Fibroblast of villous mesenchyme (primary cell): ENCODE measurements at regions not wholly inside any gene's neighbourhood (a gene's known extent, or its start where the extent isn't known, plus 50 kb on each side); places are given as distances from the start of the nearest gene placed in this dataset.

Source experiments
- DNase-seq: peaks from one replicate; pipeline ENCODE4 v3.0.0-alpha.2; 2010; ENCODE audit warnings: low read depth
- H3K4me3 ChIP-seq: 2 replicates; pipeline ENCODE4 v1.5.1; 2011; ENCODE audit warnings: low read depth, mild to moderate bottlenecking, low read length
- TF ChIP-seq, protein P1 (sequence below): IDR thresholded peaks from 2 replicates; pipeline ENCODE4 v1.5.1; 2012; ENCODE audit warnings: low read depth, mild to moderate bottlenecking, low read length; ENCODE audit not compliant: insufficient read depth

DNA sequence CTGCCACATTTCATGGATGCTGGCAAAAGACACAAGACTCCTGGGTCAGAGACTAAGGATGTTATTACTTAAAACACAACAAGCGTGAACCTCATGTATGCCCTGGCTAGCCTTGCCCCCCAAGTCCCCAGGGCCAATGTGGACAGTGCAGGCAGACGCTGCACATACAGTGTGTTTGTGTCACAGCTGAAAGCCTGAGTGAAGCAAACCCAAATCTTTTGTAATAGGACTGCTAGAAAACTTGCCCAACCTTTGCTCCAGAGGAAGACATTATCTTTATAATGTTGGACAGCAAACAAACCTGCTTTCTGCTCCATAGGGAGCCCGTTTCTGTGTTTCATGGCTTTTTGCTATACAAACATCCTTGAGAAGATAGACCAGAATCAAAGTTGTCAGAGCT, 282.0 kb upstream of the RORA start:
- H3K4me3 ChIP-seq, result no peak overlapping the region
- no peak for DNase-seq
- TF ChIP-seq, protein P1, sequence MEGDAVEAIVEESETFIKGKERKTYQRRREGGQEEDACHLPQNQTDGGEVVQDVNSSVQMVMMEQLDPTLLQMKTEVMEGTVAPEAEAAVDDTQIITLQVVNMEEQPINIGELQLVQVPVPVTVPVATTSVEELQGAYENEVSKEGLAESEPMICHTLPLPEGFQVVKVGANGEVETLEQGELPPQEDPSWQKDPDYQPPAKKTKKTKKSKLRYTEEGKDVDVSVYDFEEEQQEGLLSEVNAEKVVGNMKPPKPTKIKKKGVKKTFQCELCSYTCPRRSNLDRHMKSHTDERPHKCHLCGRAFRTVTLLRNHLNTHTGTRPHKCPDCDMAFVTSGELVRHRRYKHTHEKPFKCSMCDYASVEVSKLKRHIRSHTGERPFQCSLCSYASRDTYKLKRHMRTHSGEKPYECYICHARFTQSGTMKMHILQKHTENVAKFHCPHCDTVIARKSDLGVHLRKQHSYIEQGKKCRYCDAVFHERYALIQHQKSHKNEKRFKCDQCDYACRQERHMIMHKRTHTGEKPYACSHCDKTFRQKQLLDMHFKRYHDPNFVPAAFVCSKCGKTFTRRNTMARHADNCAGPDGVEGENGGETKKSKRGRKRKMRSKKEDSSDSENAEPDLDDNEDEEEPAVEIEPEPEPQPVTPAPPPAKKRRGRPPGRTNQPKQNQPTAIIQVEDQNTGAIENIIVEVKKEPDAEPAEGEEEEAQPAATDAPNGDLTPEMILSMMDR, result no peak

DNA sequence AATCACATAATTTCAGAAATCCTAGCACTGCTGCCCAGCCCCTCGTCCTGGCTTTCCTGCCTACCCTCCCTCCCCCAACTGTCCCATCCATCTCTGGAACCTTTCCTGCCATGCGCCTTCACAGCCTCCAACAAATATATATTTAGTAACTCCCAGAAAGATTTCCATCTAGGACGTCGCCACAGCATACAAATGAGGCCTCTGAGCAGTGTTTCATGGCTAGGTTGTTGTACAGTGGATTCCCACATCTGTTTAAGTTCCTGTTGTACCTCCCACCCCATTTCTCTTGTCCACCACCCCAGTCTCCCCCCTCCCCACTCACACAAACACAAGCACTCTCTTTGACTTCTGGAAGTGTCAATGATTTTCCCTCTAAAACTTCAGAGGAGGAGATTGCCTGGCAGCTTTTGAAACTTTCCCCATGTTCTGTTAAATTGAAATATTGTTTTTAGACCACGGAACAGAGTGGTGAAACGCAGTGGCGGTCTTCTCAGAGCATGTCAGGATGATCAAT, 280.3 kb upstream of the RORA start:
- no peak overlapping the region for H3K4me3 ChIP-seq
- TF ChIP-seq, protein P1, result no peak
- DNase-seq, result no peak

DNA sequence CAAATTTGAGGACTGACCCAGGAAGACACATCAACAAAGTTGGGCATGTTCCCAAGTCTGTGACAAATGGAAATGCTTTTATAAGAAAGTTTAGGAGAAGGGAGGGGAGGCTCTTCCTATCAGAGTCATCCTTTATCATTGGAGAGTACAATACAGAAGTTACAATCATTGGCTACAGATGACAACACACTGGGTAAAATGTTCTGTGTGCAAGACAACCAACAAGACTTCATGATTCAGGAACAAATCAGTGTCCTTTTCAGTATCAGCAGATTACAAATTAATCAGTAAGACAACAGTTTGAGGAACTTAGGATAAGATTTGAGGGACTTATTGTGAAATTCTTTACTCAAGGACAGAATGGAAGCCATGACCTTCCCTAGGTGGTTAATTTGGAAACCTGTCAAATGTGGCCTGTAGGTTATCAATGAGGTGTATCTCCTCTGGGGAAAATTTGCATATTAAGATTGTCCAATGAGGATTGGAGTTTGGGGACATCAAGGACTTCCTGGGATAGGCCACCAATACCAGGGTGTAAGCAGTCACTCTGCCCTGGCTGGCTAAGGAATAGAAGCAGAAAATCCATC, 274.4 kb upstream of the RORA start:
- DNase-seq, result no peak
- H3K4me3 ChIP-seq, result no peak overlapping the region
- TF ChIP-seq, protein P1, result no peak

DNA sequence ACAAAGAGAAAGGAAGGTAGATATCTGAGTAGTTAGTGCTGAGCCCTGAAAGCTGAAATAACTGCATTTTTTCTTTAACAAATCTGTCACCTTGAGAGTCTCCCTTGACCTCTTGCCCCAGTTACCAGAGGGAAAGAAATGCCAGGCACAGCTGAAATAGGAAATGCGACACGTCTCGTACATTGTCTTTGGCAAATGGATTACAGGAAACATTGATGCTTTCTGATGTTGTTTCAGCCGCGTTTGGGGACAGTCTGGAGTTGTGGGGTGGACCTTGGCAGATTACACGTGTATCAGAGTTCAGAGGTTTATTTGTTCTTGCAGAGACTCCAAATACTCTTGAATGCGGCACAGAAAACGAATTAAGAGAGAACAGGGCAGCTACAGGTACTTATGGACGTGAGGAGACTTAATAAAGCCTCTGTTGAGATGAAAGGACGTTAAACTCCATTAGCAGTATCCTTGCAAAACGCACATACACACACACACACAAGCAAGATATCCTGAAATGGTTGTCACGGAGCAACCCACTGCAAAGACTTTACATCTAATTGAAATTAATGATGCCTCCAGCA, 272.8 kb upstream of the RORA start:
- H3K4me3 ChIP-seq, result no peak overlapping the region
- DNase-seq, result no peak
- TF ChIP-seq, protein P1, result no peak

DNA sequence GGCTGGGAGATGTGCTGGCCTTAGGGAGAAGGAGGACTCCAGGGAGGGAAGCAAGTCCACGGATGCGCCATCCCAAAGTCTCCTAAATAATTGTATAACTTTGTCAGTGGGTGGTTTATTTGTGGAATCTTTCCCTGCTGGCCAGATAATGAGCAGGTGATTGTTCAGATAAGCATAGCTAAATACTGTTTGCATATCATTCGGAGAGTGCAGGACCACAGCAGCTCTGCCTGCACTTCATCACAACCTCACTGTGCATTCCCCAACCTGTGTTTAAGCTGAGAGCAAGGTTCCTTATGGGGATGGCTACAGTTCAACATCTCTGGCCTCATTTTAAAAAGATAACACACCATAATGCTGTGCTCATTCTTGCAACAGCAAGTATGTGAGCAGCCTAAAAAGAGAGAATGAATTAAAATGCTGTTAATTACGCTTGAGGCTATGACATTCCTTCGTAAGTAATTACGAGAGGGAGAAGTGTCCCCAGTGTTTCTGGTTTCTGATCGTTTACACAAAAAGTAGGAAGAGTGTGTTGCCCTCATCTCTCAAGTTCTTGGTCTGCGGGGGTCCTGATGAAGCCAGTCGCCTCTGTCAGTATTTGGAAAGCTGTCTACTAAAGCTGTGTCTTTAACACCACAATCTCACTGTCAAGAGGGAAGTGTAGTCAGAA, 272.0 kb upstream of the RORA start:
- TF ChIP-seq, protein P1, result no peak
- no peak overlapping the region for H3K4me3 ChIP-seq
- no peak for DNase-seq

DNA sequence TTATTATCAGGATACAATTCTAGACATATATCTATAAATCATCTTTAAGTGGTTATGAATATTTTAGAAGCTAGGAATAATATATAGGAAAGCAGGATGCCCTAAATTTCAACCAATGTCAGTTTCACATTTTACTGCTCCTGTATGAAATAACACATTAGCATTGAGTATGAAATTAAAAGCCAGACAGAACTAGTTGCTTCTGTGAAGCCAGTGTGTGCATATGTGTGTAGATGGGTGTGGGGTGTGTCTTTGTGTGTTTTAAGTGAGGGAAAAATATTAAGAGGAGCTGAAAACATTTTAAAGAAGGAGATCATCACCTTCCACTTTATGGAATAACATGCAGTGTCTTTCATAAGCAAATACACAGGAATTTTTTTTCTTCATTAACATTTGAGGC, 271.4 kb upstream of the RORA start:
- H3K4me3 ChIP-seq, result no peak overlapping the region
- DNase-seq, result no peak
- TF ChIP-seq, protein P1, result no peak
